ENCODE measurements at regions not wholly inside any gene's neighbourhood (a gene's known extent, or its start where the extent isn't known, plus 50 kb on each side); places are given as distances from the start of the nearest gene placed in this dataset.

DNA sequence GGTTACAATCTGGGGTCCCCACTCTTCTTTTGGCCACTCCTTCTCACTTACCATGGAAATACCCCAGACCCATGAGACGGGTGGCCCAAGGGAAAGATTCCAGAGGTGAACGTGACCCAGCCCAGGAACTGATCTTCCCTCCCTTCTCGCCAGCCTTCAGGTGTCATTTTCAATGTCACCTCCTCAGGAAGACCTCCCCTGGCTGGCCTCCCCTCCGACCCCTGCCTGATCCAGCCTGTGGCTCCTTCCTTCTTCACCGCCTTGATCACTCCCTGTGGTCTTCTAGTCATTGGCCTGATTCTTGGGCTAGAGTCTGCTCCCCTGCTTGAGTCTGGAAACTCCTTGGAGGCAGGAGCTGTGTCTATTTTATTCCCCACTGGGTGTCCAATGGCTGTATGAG is 146.1 kb downstream of the SMAD6 start:
- TF ChIP-seq, protein P1, sequence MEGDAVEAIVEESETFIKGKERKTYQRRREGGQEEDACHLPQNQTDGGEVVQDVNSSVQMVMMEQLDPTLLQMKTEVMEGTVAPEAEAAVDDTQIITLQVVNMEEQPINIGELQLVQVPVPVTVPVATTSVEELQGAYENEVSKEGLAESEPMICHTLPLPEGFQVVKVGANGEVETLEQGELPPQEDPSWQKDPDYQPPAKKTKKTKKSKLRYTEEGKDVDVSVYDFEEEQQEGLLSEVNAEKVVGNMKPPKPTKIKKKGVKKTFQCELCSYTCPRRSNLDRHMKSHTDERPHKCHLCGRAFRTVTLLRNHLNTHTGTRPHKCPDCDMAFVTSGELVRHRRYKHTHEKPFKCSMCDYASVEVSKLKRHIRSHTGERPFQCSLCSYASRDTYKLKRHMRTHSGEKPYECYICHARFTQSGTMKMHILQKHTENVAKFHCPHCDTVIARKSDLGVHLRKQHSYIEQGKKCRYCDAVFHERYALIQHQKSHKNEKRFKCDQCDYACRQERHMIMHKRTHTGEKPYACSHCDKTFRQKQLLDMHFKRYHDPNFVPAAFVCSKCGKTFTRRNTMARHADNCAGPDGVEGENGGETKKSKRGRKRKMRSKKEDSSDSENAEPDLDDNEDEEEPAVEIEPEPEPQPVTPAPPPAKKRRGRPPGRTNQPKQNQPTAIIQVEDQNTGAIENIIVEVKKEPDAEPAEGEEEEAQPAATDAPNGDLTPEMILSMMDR (IDR thresholded peaks at IDR 0.05 in 2 of 3, conservative IDR thresholded peaks at IDR 0.05 in 1 of 3; ENCODE audit: insufficient read depth in 2 of 3, low read depth in 1 of 3, low read length in 3 of 3), result no peak
- no peak for TF ChIP-seq POLR2A (conservative IDR thresholded peaks at IDR 0.05)
- TF ChIP-seq, protein P2, sequence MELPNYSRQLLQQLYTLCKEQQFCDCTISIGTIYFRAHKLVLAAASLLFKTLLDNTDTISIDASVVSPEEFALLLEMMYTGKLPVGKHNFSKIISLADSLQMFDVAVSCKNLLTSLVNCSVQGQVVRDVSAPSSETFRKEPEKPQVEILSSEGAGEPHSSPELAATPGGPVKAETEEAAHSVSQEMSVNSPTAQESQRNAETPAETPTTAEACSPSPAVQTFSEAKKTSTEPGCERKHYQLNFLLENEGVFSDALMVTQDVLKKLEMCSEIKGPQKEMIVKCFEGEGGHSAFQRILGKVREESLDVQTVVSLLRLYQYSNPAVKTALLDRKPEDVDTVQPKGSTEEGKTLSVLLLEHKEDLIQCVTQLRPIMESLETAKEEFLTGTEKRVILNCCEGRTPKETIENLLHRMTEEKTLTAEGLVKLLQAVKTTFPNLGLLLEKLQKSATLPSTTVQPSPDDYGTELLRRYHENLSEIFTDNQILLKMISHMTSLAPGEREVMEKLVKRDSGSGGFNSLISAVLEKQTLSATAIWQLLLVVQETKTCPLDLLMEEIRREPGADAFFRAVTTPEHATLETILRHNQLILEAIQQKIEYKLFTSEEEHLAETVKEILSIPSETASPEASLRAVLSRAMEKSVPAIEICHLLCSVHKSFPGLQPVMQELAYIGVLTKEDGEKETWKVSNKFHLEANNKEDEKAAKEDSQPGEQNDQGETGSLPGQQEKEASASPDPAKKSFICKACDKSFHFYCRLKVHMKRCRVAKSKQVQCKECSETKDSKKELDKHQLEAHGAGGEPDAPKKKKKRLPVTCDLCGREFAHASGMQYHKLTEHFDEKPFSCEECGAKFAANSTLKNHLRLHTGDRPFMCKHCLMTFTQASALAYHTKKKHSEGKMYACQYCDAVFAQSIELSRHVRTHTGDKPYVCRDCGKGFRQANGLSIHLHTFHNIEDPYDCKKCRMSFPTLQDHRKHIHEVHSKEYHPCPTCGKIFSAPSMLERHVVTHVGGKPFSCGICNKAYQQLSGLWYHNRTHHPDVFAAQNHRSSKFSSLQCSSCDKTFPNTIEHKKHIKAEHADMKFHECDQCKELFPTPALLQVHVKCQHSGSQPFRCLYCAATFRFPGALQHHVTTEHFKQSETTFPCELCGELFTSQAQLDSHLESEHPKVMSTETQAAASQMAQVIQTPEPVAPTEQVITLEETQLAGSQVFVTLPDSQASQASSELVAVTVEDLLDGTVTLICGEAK (IDR thresholded peaks at IDR 0.05), result no peak
- TF ChIP-seq, protein P2 (CRISPR knock-in tag; IDR thresholded peaks at IDR 0.05), result no peak
- no peak for TF ChIP-seq GABPB1 (CRISPR knock-in tag; IDR thresholded peaks at IDR 0.05)
- no peak for TF ChIP-seq JUND (IDR thresholded peaks at IDR 0.05; ENCODE audit: borderline replicate concordance, low read depth, low read length)
- TF ChIP-seq JUND (tag; IDR thresholded peaks at IDR 0.05; ENCODE audit: borderline replicate concordance, low read depth, low read length), result no peak
